ENCODE measurements at regions not wholly inside any gene's neighbourhood (a gene's known extent, or its start where the extent isn't known, plus 50 kb on each side); places are given as distances from the start of the nearest gene placed in this dataset.

- dilution Hi-C loops (cut with MboI; ENCODE audit: extremely low pct_ligation_motif_present, low sequenced_read_pairs): no loop called here
- Histone ChIP-seq H3K27ac (ENCODE audit: control insufficient read depth, insufficient read depth, low read length) (no peak overlapping the region), H3K9me1 (ENCODE audit: control insufficient read depth, extremely low read depth, insufficient read depth, low read length) (no peaks in the 10 kb centered on the region), H3K4me3 (ENCODE audit: control insufficient read depth in 2 of 3, extremely low read depth in 1 of 3, insufficient read depth in 2 of 3, low read depth in 1 of 3, low read length in 3 of 3) (no peak overlapping the region), H4K20me1 (ENCODE audit: control insufficient read depth, extremely low read depth, insufficient read depth, low read length) (no peaks in the 10 kb centered on the region), H3K4me2 (ENCODE audit: control insufficient read depth, extremely low read depth, insufficient read depth, low read depth, low read length) (no peak overlapping the region), H3K36me3 (ENCODE audit: control insufficient read depth in 2 of 2, extremely low read depth in 1 of 2, insufficient read depth in 2 of 2, low read length in 2 of 2) (no peaks in the 10 kb centered on the region), H3K9me3 (ENCODE audit: control insufficient read depth, low read depth, low read length) (no peaks in the 10 kb centered on the region), H3K27me3 (ENCODE audit: control insufficient read depth, extremely low read depth, insufficient read depth, low read length) (no peaks in the 10 kb centered on the region), H3K4me1 (ENCODE audit: control insufficient read depth, extremely low read depth, insufficient read depth, low read length) (peaks cover 2% of the 10 kb centered on the region), H3K79me2 (ENCODE audit: control insufficient read depth, insufficient read depth, low read length) (no peaks in the 10 kb centered on the region), H3K9ac (ENCODE audit: control insufficient read depth, extremely low read depth, insufficient read depth, low read length) (no peak overlapping the region), H2AFZ (ENCODE audit: control insufficient read depth, low read length) (no peak overlapping the region)
- FAIRE-seq (no peak), DNase-seq (ENCODE audit: low read depth, low spot score) (peak; percentile 32)
- TF ChIP-seq EZH2 (IDR thresholded peaks at IDR 0.05; ENCODE audit: low read length) (no peak), CTCF (optimal IDR thresholded peaks at IDR 0.05 in 1 of 3, IDR thresholded peaks at IDR 0.05 in 1 of 3, conservative IDR thresholded peaks at IDR 0.05 in 1 of 3; ENCODE audit: extremely low read depth in 1 of 3, insufficient read depth in 2 of 3, low read length in 3 of 3) (no peak)
Observed at GRCh38 chr5:67476531-67476930, 279.9 kb upstream of the CD180 start.

GRCh38 chr5:67475489-67475888, 278.9 kb upstream of the CD180 start:
- FAIRE-seq (no peak), DNase-seq (ENCODE audit: low read depth, low spot score) (no peak)
- Histone ChIP-seq H3K27me3 (ENCODE audit: control insufficient read depth, extremely low read depth, insufficient read depth, low read length) (no peaks in the 10 kb centered on the region), H3K9me1 (ENCODE audit: control insufficient read depth, extremely low read depth, insufficient read depth, low read length) (no peaks in the 10 kb centered on the region), H4K20me1 (ENCODE audit: control insufficient read depth, extremely low read depth, insufficient read depth, low read length) (no peaks in the 10 kb centered on the region), H3K4me1 (ENCODE audit: control insufficient read depth, extremely low read depth, insufficient read depth, low read length) (peaks cover 2% of the 10 kb centered on the region), H3K9me3 (ENCODE audit: control insufficient read depth, low read depth, low read length) (no peaks in the 10 kb centered on the region), H3K36me3 (ENCODE audit: control insufficient read depth in 2 of 2, extremely low read depth in 1 of 2, insufficient read depth in 2 of 2, low read length in 2 of 2) (no peaks in the 10 kb centered on the region), H3K4me2 (ENCODE audit: control insufficient read depth, extremely low read depth, insufficient read depth, low read depth, low read length) (no peak overlapping the region), H3K79me2 (ENCODE audit: control insufficient read depth, insufficient read depth, low read length) (no peaks in the 10 kb centered on the region), H3K27ac (ENCODE audit: control insufficient read depth, insufficient read depth, low read length) (no peak overlapping the region), H3K4me3 (ENCODE audit: control insufficient read depth in 2 of 3, extremely low read depth in 1 of 3, insufficient read depth in 2 of 3, low read depth in 1 of 3, low read length in 3 of 3) (no peak overlapping the region), H3K9ac (ENCODE audit: control insufficient read depth, extremely low read depth, insufficient read depth, low read length) (no peak overlapping the region), H2AFZ (ENCODE audit: control insufficient read depth, low read length) (no peak overlapping the region)
- TF ChIP-seq EZH2 (IDR thresholded peaks at IDR 0.05; ENCODE audit: low read length): no peak
- TF ChIP-seq CTCF (optimal IDR thresholded peaks at IDR 0.05 in 1 of 3, IDR thresholded peaks at IDR 0.05 in 1 of 3, conservative IDR thresholded peaks at IDR 0.05 in 1 of 3; ENCODE audit: extremely low read depth in 1 of 3, insufficient read depth in 2 of 3, low read length in 3 of 3): no peak
- dilution Hi-C loops (cut with MboI; ENCODE audit: extremely low pct_ligation_motif_present, low sequenced_read_pairs): no loop called here
